ENCODE measurements at regions not wholly inside any gene's neighbourhood (a gene's known extent, or its start where the extent isn't known, plus 50 kb on each side); places are given as distances from the start of the nearest gene placed in this dataset.

DNA sequence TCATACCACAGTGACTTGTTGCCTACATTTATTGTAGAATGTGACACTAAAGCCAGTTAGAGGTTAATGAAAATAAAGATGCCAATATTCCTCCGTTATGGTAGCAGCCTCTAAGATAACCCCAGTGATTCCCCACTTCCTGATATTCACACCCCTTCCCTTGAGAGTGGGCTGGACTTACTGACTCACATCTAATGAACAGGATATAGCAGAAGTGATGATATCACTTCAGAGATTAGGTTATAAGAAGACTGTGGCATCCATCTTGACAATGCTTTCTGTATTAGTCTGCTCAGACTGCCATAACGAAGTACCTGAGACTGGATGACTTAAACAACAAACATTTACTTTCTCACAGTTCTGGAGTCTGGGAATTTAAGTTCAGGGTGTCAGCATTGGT is 149.6 kb upstream of the MTNR1B start:
- TF ChIP-seq POLR2A (IDR thresholded peaks at IDR 0.05): no peak
- TF ChIP-seq, protein P1, sequence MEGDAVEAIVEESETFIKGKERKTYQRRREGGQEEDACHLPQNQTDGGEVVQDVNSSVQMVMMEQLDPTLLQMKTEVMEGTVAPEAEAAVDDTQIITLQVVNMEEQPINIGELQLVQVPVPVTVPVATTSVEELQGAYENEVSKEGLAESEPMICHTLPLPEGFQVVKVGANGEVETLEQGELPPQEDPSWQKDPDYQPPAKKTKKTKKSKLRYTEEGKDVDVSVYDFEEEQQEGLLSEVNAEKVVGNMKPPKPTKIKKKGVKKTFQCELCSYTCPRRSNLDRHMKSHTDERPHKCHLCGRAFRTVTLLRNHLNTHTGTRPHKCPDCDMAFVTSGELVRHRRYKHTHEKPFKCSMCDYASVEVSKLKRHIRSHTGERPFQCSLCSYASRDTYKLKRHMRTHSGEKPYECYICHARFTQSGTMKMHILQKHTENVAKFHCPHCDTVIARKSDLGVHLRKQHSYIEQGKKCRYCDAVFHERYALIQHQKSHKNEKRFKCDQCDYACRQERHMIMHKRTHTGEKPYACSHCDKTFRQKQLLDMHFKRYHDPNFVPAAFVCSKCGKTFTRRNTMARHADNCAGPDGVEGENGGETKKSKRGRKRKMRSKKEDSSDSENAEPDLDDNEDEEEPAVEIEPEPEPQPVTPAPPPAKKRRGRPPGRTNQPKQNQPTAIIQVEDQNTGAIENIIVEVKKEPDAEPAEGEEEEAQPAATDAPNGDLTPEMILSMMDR (IDR thresholded peaks at IDR 0.05): no peak
